ENCODE measurements at regions not wholly inside any gene's neighbourhood (a gene's known extent, or its start where the extent isn't known, plus 50 kb on each side); places are given as distances from the start of the nearest gene placed in this dataset.

GRCh38 chr21:35136586-35137219 is 87.6 kb upstream of the RUNX1 start:
- no peaks in the 10 kb centered on the region for H3K4me1 ChIP-seq (replicated peaks in 1 of 2)
- 67 to 75% (median 72%) methylated on average over 1 of the region's 1 CpG for WGBS, 4 donors
- DNase-seq = peak in 1 of 7 donors; percentile 24
- H3K9me3 ChIP-seq (replicated peaks in 1 of 3) = no peaks in the 10 kb centered on the region
- no peaks in the 10 kb centered on the region for H3K27me3 ChIP-seq
- TF ChIP-seq POLR2A (IDR thresholded peaks at IDR 0.05) (no peak), CTCF (IDR thresholded peaks at IDR 0.05) (no peak)
- no peak overlapping the region for H3K4me3 ChIP-seq
- intact Hi-C loops (cut with DNase I) = no loop called here
- no peak overlapping the region for H3K27ac ChIP-seq
- H3K36me3 ChIP-seq (replicated peaks in 1 of 2) = no peaks in the 10 kb centered on the region

GRCh38 chr21:35136106-35136505 is 87.0 kb upstream of the RUNX1 start:
- Histone ChIP-seq H3K4me3 (no peak overlapping the region), H3K9me3 (replicated peaks in 1 of 3) (no peaks in the 10 kb centered on the region), H3K27me3 (no peaks in the 10 kb centered on the region), H3K36me3 (replicated peaks in 1 of 2) (no peaks in the 10 kb centered on the region), H3K27ac (no peak overlapping the region), H3K4me1 (replicated peaks in 1 of 2) (no peaks in the 10 kb centered on the region)
- WGBS, 4 donors = 77 to 85% (median 81%) methylated on average over 3 of the region's 3 CpGs
- intact Hi-C loops (cut with DNase I) = no loop called here
- DNase-seq = no peak
- TF ChIP-seq POLR2A (IDR thresholded peaks at IDR 0.05) = no peak
- no peak for TF ChIP-seq CTCF (IDR thresholded peaks at IDR 0.05)

GRCh38 chr21:35135481-35135880 is 86.4 kb upstream of the RUNX1 start:
- no peak overlapping the region for H3K27ac ChIP-seq
- H3K4me1 ChIP-seq (replicated peaks in 1 of 2) = no peaks in the 10 kb centered on the region
- no peaks in the 10 kb centered on the region for H3K9me3 ChIP-seq (replicated peaks in 1 of 3)
- intact Hi-C loops (cut with DNase I) = no loop called here
- H3K27me3 ChIP-seq = no peaks in the 10 kb centered on the region
- no peak for TF ChIP-seq POLR2A (IDR thresholded peaks at IDR 0.05)
- TF ChIP-seq CTCF (IDR thresholded peaks at IDR 0.05) = no peak
- DNase-seq = no peak
- H3K4me3 ChIP-seq = no peak overlapping the region
- 84 to 91% (median 90%) methylated on average over 7 of the region's 7 CpGs for WGBS, 4 donors
- no peaks in the 10 kb centered on the region for H3K36me3 ChIP-seq (replicated peaks in 1 of 2)

GRCh38 chr21:35134309-35134708 is 85.2 kb upstream of the RUNX1 start:
- H3K36me3 ChIP-seq (replicated peaks in 1 of 2) = no peaks in the 10 kb centered on the region
- no peak overlapping the region for H3K4me3 ChIP-seq
- TF ChIP-seq POLR2A (IDR thresholded peaks at IDR 0.05) (no peak), CTCF (IDR thresholded peaks at IDR 0.05) (no peak)
- no peaks in the 10 kb centered on the region for H3K4me1 ChIP-seq (replicated peaks in 1 of 2)
- intact Hi-C loops (cut with DNase I) = no loop called here
- no peak overlapping the region for H3K27ac ChIP-seq
- H3K27me3 ChIP-seq = no peaks in the 10 kb centered on the region
- 63 to 78% (median 68%) methylated on average over 2 of the region's 2 CpGs for WGBS, 4 donors
- DNase-seq = no peak
- H3K9me3 ChIP-seq (replicated peaks in 1 of 3) = no peaks in the 10 kb centered on the region

Data from adrenal gland (tissue), 9 donors.